Spinal cord (tissue), 9 donors: ENCODE measurements at regions not wholly inside any gene's neighbourhood (a gene's known extent, or its start where the extent isn't known, plus 50 kb on each side); places are given as distances from the start of the nearest gene placed in this dataset.
A peak's percentile ranks its signal among the peaks of the same experiment; 100 is the strongest.

Source experiments
- DNase-seq, 6 donors: peaks; one replicate each; pipeline versions ENCODE4 v3.0.0 to v3.0.0-alpha.2; 2013 to 2015; ENCODE audit warnings: low spot score in 6 of 6, low read depth in 4 of 6
- H3K27ac ChIP-seq: one replicate; pipeline ENCODE4 v1.5.1; 2013; ENCODE audit warnings: low read depth, low read length, control low read depth
- H3K27me3 ChIP-seq: one replicate; pipeline ENCODE4 v1.6.1; 2013; ENCODE audit warnings: low read length; ENCODE audit not compliant: control insufficient read depth, insufficient read depth
- H3K36me3 ChIP-seq: one replicate; pipeline ENCODE4 v1.6.1; 2013; ENCODE audit warnings: low read length; ENCODE audit not compliant: control insufficient read depth, insufficient read depth
- H3K4me1 ChIP-seq: one replicate; pipeline ENCODE4 v1.6.1; 2013; ENCODE audit warnings: low read length; ENCODE audit not compliant: control insufficient read depth, insufficient read depth
- H3K4me3 ChIP-seq: one replicate; pipeline ENCODE4 v1.5.1; 2013; ENCODE audit warnings: low read depth, low read length, control low read depth
- H3K9me3 ChIP-seq: one replicate; pipeline ENCODE4 v1.6.1; 2013; ENCODE audit warnings: low read length; ENCODE audit not compliant: control insufficient read depth, insufficient read depth
- WGBS: methylation state at CpG from one replicate; pipeline ENCODE4 v1.1.5; 2013; ENCODE audit warnings: missing lambda C conversion rate; ENCODE audit not compliant: insufficient coverage; 5-methylcytosine and 5-hydroxymethylcytosine counted together
- donor health status: healthy.

GRCh38 chrX:6372981-6373380 is 144.3 kb upstream of the NLGN4X start:
- H3K4me1 ChIP-seq = no peaks in the 10 kb centered on the region
- H3K36me3 ChIP-seq = no peaks in the 10 kb centered on the region
- no peaks in the 10 kb centered on the region for H3K27me3 ChIP-seq
- no peaks in the 10 kb centered on the region for H3K9me3 ChIP-seq
- no peak for DNase-seq
- no CpG with 5 or more reads among the region's 1 CpG for WGBS
- H3K27ac ChIP-seq = no peak overlapping the region
- no peak overlapping the region for H3K4me3 ChIP-seq

GRCh38 chrX:6371353-6371752 is 142.7 kb upstream of the NLGN4X start:
- H3K4me1 ChIP-seq = no peaks in the 10 kb centered on the region
- H3K9me3 ChIP-seq = no peaks in the 10 kb centered on the region
- no peak overlapping the region for H3K27ac ChIP-seq
- H3K4me3 ChIP-seq = no peak overlapping the region
- H3K36me3 ChIP-seq = no peaks in the 10 kb centered on the region
- no peaks in the 10 kb centered on the region for H3K27me3 ChIP-seq
- WGBS = 80% methylated on average over 2 of the region's 3 CpGs
- no peak for DNase-seq

GRCh38 chrX:6363188-6363587 is 134.5 kb upstream of the NLGN4X start:
- Histone ChIP-seq H3K36me3 (no peaks in the 10 kb centered on the region), H3K27me3 (no peaks in the 10 kb centered on the region), H3K9me3 (no peaks in the 10 kb centered on the region), H3K27ac (no peak overlapping the region), H3K4me1 (no peaks in the 10 kb centered on the region), H3K4me3 (no peak overlapping the region)
- DNase-seq = peak in 2 of 6 donors; percentile 15 to 52
- WGBS = 20% methylated on average over 1 of the region's 4 CpGs

- WGBS = no CpG with 5 or more reads among the region's 4 CpGs
- no peak overlapping the region for H3K27ac ChIP-seq
- DNase-seq = no peak
- peaks cover 3% of the 10 kb centered on the region for H3K9me3 ChIP-seq
- H3K4me1 ChIP-seq = no peaks in the 10 kb centered on the region
- no peaks in the 10 kb centered on the region for H3K27me3 ChIP-seq
- no peaks in the 10 kb centered on the region for H3K36me3 ChIP-seq
- no peak overlapping the region for H3K4me3 ChIP-seq
These were observed 96.8 kb upstream of the NLGN4X start for GRCh38 chrX:6325437-6325836.

GRCh38 chrX:6313356-6313755 is 84.7 kb upstream of the NLGN4X start:
- Histone ChIP-seq H3K9me3 (no peaks in the 10 kb centered on the region), H3K4me1 (no peaks in the 10 kb centered on the region), H3K4me3 (no peak overlapping the region), H3K27me3 (no peaks in the 10 kb centered on the region), H3K27ac (no peak overlapping the region), H3K36me3 (no peaks in the 10 kb centered on the region)
- DNase-seq = no peak
- no CpG with 5 or more reads among the region's 4 CpGs for WGBS

GRCh38 chrX:6311540-6311939 is 82.9 kb upstream of the NLGN4X start:
- H3K9me3 ChIP-seq = no peaks in the 10 kb centered on the region
- no peaks in the 10 kb centered on the region for H3K36me3 ChIP-seq
- 70% methylated on average over 1 of the region's 1 CpG for WGBS
- no peak overlapping the region for H3K27ac ChIP-seq
- no peaks in the 10 kb centered on the region for H3K4me1 ChIP-seq
- H3K27me3 ChIP-seq = no peaks in the 10 kb centered on the region
- no peak overlapping the region for H3K4me3 ChIP-seq
- DNase-seq = no peak

- Histone ChIP-seq H3K27ac (no peak overlapping the region), H3K9me3 (no peaks in the 10 kb centered on the region), H3K36me3 (no peaks in the 10 kb centered on the region), H3K4me3 (no peak overlapping the region), H3K4me1 (no peaks in the 10 kb centered on the region), H3K27me3 (no peaks in the 10 kb centered on the region)
- 73% methylated on average over 5 of the region's 5 CpGs for WGBS
- no peak for DNase-seq
These were observed 78.5 kb upstream of the NLGN4X start for GRCh38 chrX:6307156-6307555.

- no peaks in the 10 kb centered on the region for H3K4me1 ChIP-seq
- no peak overlapping the region for H3K4me3 ChIP-seq
- no peak for DNase-seq
- no peak overlapping the region for H3K27ac ChIP-seq
- H3K9me3 ChIP-seq = no peaks in the 10 kb centered on the region
- 75% methylated on average over 5 of the region's 6 CpGs for WGBS
- H3K36me3 ChIP-seq = no peaks in the 10 kb centered on the region
- no peaks in the 10 kb centered on the region for H3K27me3 ChIP-seq
These were observed 71.1 kb upstream of the NLGN4X start for GRCh38 chrX:6299724-6300123.

GRCh38 chrX:6293716-6294115 is 65.0 kb upstream of the NLGN4X start:
- H3K27me3 ChIP-seq = no peaks in the 10 kb centered on the region
- DNase-seq = no peak
- no peaks in the 10 kb centered on the region for H3K9me3 ChIP-seq
- no peak overlapping the region for H3K27ac ChIP-seq
- 89% methylated on average over 5 of the region's 8 CpGs for WGBS
- H3K4me1 ChIP-seq = no peaks in the 10 kb centered on the region
- H3K4me3 ChIP-seq = no peak overlapping the region
- H3K36me3 ChIP-seq = no peaks in the 10 kb centered on the region

- H3K4me3 ChIP-seq = no peak overlapping the region
- peak in 2 of 6 donors; percentile 1 to 2 for DNase-seq
- H3K9me3 ChIP-seq = no peaks in the 10 kb centered on the region
- no peaks in the 10 kb centered on the region for H3K36me3 ChIP-seq
- H3K4me1 ChIP-seq = no peaks in the 10 kb centered on the region
- no peaks in the 10 kb centered on the region for H3K27me3 ChIP-seq
- no peak overlapping the region for H3K27ac ChIP-seq
- WGBS = 71% methylated on average over 1 of the region's 3 CpGs
These were observed 63.9 kb upstream of the NLGN4X start for GRCh38 chrX:6292599-6292998.
